HG03108 (cell line): ENCODE measurements at regions not wholly inside any gene's neighbourhood (a gene's known extent, or its start where the extent isn't known, plus 50 kb on each side); places are given as distances from the start of the nearest gene placed in this dataset.

Experiments used
- ATAC-seq: cut with Tn5 transposase; IDR thresholded peaks from one replicate; pipeline ENCODE4 v1.9.1; 2021; ENCODE audit warnings: moderate library complexity; ENCODE audit not compliant: unreplicated experiment

- ATAC-seq, result no peak
Observed at GRCh38 chr2:111701798-111702118, 182.2 kb downstream of the ANAPC1 start.

DNA sequence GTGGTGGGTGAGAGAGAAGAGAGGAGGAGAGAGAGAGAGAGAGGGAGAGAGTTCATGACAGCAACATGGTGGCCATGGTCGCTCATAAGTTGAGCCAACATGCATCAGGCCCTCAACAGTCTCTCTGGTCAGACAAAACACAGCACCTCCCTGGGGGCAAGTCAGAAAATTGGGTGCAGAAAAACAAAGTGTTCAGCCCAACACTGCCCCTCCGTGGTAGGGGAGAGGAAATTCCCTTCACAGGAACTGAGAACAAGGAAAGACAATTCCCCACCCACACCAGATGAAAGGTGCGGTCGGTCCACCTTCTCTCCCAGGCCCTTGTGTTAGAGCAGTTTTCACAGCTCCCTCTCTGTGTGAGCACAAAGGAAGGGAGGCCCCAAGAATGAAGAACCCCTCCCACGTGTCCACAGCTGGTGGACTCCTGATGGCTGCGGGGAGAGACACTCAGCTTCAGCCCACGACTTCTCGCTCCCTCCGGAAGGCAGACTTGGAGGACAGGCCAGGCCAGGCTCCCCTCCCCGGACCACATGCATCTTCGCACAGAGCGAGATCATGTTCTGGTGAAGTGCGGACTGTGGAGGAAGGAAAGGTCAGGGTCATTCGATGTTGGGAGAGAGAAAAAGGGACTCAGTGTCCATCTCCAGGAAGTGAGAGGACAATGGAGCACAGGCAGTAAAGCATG lies 181.7 kb downstream of the ANAPC1 start:
- ATAC-seq, result no peak

- no peak for ATAC-seq
Observed at GRCh38 chr2:111702804-111703196, 181.2 kb downstream of the ANAPC1 start.

DNA sequence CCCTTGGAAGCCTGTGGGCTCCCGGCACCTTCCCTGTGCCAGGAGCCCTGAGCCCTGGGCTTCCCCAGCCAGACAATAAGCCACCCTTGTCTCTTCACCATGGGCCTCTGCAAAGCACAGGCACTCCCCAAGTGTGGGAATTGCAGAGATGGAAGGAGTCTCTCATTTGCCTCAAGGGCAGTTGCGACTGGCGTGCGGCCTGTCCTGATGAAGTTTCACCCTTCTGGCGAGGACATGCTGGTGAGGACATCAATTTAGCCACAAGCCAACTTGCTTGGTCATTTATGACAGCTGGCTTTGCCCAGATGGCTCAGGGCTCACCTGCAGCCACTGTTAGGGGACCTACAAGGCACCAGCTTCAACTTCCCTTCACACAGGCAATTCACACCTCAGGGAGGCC lies 180.2 kb downstream of the ANAPC1 start:
- no peak for ATAC-seq

DNA sequence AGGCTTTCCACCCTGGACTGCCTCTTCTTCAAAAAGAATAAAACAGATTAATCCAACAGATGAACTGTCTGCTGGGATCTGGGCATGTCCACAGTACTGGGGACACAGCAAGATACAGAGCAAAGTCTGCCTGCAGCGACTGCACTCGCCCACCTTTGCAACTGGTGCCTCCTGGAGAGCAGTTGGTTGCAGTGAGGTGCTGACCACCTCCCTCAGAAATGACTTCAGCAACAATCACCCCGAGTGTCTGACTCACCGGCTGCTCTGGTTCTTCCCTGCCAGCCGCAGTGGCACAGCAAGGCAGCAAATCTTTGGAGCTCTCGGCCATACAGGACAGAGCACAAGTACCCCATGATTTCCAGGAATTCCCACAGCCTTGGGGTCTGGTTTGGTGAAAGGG lies 179.7 kb downstream of the ANAPC1 start:
- no peak for ATAC-seq

DNA sequence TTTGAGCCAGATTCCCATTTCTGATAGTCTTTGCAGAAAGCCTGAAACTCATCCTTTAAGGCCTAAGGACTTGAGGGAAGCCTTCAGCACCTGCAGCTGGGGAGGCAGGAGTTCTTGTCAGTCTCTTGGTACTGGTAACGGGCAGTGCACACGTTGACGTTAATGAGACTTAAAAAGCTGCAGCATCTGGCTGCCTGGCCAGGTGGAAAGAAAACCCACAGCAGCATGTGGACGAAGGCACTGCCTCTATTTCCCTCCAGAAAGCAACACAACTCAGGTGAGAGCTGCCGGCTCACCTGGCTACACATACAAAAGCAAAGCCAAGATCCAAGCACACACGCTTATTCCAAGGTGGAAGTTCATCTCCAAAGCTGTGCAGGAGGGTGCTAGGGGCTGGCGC lies 178.8 kb downstream of the ANAPC1 start:
- no peak for ATAC-seq

GRCh38 chr2:111705711-111706336 lies 178.2 kb downstream of the ANAPC1 start:
- ATAC-seq, result peak; percentile 88

DNA sequence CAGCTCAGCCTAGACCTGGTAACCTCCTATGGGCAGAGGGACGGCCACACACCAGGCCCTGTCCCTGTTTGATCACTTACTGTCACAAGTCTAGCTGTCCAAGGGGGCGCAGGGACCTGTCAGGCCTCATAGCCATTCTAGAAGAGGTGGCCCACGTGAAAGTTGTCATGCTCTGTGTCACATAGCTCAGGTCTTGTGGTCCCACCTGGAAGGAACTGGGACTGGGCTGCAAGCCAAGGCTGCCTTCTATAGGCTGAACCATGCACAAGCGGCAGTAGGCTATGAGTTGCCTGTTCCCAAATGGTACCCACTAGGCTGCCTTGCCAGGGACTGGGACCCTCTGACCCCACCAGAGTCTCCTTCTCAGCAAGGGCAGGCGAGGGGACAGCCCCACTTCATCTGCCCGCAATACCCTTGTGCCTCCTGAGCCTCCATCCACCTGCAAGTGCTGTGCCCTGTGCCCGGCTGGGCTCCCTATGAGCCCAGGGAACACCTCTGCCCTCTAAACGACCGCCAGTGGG lies 177.5 kb downstream of the ANAPC1 start:
- no peak for ATAC-seq

DNA sequence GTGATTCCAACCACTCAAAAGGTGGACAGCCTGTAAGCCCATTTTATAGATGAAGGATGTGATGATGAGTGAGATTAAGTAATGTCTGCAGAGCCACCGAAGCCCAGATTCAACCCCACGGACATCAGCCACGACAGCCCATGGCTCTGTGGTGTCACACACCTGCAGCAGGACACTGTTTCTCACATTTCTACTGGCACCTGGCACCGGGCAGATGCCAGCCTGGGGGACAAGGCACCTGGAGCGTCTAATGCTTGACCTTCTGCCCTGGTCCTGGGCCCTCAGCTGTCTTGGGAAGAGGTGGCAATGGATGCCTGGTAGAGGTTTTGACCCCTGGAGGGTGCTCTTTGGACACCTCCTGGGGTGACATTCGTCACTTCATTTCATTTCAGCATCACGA lies 176.3 kb downstream of the ANAPC1 start:
- no peak for ATAC-seq

DNA sequence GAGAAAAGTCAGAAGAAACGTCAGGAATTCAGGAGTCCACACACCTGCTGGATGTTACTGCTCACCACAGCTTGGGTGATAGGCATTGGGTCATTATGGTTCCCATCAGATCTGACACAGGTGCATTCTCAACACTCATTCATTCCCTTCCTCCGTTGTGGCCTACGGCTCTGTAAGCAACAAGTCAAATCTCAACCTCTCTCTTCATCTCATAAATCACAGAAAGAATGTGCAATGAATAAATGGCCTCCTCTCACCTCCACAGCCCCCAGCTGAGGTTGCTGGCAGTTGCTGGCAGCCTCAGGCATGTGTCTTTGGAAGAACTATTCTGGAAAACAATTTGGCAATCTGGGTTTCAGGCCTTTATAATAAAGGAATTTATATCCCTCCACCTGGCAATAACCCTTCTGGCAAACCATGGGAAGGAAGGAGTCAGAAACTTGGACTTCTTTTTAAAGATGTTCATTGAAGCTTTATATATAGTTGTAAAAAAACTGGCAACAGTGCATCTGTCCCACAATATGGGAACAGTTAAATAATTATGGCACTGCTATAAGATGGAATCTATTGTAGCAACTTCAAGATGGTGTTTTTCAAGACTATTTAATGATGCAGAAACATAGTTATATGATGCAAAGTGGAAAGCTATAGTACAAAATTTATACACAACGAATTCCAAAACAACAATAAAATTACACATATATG lies 175.4 kb downstream of the ANAPC1 start:
- no peak for ATAC-seq

GRCh38 chr2:111709321-111709720 lies 174.7 kb downstream of the ANAPC1 start:
- no peak for ATAC-seq

DNA sequence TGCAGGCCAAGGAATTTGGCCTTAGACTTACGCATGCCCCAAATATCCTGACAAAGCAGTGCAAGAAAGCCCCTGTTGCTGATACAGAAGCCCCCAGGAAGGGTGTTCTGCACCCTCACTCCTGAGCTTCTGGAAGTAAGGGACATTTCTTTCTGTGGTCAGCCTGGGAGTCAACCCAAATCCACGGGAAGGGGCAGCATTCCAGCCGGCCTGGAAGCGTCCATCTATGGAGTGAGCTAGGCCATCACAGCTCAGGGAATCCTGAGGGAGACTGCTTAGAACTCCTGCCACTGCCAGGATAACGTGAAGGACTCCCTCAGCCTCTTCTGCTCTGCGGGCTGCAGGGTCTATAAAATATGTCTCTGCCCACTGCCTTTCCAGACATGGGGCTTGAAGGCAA lies 173.9 kb downstream of the ANAPC1 start:
- ATAC-seq, result no peak

- no peak for ATAC-seq
Observed at GRCh38 chr2:111710613-111711012, 173.4 kb downstream of the ANAPC1 start.

DNA sequence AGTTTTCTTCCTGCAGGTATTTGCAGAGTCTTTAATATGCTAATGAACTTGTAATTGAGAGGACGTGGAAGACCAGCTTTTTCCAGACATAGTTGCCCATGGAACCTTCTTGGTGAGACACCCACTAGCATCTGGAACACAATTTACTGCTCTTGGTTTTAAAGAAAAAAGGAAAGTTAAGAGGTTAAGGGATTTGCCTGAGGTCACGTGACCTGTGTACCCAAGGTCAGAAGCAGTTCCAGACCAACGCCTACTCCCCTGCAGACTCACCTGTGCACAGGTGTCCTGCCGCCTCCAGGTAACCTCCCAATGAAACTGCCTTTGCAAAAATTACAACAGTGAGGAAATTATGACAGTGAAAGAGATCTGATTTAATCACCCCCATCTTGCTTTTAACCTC lies 172.7 kb downstream of the ANAPC1 start:
- ATAC-seq, result no peak

- no peak for ATAC-seq
Observed at GRCh38 chr2:111712361-111712760, 171.6 kb downstream of the ANAPC1 start.

GRCh38 chr2:111712940-111713515 lies 171.0 kb downstream of the ANAPC1 start:
- no peak for ATAC-seq

DNA sequence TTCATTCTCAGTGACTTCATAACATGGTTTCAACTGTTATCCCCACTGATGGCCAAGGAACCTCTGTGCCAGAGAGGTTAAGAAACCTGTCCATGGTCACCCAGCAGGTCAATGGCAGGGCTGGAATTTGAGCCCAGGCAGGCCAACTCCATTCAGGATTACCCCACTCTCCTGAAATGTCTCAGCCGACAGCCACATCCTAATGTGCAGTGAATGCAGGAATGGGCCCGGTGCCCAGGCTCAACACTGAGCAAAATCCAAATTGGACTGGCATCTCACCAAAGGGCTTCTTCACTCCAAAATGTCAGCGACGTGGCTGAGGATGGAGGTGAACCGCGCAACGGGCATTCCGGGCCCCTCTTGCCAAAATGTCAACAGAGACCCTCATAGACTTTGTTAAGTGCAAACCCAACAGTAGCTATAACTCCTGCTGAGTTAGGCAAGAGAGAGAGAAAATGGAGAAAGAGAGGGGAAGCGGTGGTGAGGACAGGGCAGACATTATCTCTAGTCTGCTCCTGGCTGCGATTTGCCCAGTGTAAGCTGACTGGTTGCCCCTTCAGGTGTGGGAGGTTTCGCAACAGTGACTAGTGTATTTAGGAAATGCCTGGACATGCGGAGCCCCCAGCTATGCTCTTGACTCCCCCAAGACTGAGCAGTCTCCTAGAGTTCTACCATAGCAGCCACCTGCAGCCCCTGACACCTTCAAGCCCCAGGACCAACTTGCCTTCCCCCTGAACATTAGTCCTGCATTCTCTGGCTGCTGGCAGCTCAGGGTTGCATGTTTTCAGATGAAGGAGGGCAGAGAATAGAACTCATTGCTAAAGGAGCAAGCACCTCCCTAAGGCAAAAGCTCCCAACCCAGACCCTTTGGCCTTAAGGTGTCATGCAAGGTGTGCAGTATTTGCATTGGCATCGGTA lies 167.7 kb downstream of the ANAPC1 start:
- no peak for ATAC-seq

GRCh38 chr2:111716905-111717775 lies 166.9 kb downstream of the ANAPC1 start:
- no peak for ATAC-seq
